GM21360 (cell line): ENCODE measurements at regions not wholly inside any gene's neighbourhood (a gene's known extent, or its start where the extent isn't known, plus 50 kb on each side); places are given as distances from the start of the nearest gene placed in this dataset.

ENCODE experiments used
- ATAC-seq: cut with Tn5 transposase; IDR thresholded peaks from one replicate; pipeline ENCODE4 v1.9.1; 2021; ENCODE audit warnings: mild to moderate bottlenecking, moderate library complexity; ENCODE audit not compliant: unreplicated experiment

DNA sequence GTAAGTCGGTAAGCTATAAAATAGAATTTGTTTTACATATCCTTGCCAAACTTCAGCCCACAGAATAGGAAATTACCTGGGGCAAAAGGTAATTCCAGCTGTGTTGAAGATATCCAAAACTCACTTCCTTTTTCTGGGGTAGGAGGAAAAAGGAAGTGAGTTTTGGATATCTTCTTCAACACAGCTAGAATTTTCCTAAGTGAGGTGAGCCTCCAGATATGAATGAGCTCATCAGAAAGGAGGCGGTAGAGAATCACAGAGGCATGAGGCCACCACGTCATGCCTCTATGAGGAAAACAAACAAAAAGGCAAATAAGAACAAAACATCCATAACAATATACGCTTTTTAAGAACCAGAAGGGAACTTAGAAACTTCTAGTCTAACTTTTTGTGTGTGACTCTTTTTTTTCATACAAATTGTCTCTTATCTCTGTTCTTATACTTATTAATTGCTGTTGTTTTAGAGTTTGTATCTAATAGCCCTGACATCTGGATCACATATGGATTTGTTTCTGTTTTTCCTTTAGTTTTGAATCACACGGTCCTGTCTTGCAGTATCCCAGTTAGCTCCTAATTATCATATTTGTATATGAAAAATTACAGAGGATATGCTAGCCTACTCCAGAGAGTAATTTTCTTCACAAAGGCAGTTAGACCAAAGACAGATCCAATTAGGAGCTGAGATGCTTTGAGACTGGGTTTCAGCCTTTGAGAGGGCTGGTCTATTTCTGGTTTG lies 104.5 kb downstream of the RBM43 start:
- ATAC-seq, result no peak

DNA sequence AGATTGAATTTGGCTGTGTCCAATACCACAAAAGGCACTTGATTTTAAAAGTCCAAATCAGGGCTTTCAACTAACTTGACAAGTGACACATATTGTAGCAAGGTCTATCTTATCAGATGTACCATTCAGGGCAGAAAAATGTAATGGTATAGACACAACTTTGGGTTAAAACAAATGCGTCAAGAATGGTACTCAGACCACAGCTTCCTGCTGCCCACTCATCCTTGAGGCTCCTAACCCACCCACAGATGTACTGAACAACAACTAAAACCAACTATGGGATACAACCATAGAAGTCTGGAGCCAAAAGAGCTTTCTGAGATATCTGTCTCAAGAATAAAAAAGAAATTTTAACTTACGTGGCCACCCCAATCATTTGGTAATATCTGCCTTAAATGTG lies 105.2 kb downstream of the RBM43 start:
- ATAC-seq, result no peak

DNA sequence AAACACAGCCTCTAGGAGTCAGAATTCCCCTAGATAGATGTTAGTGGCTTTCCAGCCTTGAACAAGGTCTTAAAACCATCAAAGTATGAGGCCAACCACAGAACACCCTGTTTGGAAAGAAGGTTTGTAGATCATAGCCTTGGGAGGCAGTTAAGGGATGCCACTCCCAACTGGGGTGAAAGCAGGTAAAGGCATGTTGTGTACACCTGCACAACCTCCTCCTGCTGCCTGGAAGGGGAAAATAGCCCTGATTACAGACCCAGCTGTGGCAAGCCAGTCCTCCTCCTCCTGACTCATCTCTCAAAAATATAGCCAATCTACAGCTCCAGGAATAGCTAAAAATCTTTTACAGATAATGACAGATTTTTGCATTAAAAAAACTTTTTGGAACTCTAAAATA lies 108.1 kb downstream of the RBM43 start:
- no peak for ATAC-seq

DNA sequence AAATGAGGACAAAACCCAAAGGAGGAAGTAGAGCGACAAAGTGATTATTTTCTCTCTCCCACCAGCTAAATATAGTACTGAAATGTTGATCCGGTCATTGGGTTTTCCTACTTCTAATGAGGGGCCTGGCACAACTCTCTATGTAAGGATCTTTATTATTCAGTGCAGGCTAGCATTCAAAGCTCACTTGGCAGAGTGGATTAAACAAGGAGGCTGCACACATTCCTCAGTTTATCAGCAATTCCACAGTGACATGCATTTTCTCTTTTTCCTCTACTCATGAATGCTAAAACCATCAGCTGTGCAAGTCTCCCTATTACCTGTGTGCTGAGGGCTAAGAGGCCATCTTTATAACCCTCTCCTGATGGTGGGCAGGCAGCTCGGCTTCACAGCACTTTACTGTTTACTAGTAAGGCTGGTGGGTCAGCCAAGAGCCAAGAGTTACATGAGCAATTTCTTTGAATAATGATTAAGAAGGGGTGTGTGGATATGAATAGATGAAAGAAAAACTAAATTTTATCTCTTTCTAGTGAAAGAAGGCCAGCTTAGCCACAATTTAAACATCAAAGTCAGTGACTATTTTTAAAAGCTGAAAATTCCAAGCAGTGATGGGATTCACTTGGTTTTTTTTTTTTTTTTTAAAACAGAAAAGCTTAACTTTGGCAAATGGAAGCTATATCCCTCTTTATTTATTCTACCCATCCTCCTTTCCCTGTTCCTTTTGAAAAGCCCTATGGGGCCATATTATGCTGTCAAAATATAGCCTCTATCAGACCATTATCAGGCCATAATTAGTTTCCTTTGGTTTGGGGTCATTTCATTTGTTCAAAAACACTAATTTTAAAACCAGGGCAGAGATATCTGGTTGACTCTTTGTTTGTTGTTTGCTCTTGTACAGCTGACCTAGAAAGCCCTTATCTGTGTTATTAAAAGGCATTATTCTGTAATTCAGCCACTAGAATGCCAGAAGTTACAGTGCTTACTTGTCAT lies 111.0 kb downstream of the RBM43 start:
- ATAC-seq, result no peak

DNA sequence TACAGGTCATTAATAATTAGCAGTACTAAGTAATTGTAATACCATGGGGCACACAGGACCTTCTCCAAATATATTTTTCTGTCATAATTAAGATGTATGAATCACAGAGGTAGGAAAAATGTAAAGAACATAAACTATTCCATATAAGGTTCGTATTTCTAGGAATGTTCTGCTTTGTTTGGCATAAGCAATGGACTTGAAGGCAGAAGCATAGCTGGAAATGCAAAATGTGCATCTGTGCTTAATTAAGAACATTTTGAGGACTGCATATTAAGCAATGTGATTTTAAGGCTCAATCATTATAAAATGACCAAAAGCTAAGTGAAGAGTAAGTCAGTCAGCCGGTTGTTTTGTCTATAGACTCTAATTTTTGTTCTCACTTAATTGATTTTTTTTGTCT lies 123.2 kb downstream of the RBM43 start:
- no peak for ATAC-seq

DNA sequence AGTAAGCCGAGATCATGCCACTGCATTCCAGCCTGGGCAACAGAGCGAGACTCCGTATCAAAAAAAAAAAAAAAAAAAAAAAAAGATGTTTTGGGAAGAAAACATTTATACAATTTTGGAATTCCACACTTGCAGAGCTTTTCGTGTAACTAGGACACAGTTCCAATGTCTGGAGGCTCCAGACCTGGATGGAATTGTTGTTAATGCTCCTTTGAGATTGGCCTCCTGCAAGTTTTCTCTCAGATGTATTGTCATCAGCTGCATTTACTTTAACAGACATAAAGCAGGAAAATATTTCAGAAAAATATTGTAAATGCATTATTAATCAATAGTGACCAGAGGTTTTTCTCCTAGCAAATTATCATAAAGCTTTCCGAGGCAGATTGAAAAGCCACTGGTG lies 124.1 kb downstream of the RBM43 start:
- ATAC-seq, result no peak

DNA sequence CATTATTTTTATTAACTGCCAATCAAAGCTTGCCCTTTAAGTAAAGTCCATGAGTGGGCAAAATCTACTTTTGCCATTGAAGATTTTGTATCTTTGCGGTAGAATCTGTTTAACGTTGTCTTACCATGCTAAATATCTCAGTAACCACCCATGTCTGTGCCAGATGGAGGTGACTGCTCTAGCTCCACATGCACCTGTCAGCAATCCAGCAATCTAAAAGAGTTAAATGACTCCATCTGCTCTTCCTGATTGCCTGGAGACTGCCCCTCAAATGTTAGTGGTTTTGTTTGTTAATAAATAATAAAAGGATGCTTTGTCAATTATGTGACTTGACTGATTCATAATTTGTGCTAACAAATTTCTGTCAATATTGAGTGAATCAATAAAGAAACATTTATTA lies 141.7 kb downstream of the RBM43 start:
- no peak for ATAC-seq

DNA sequence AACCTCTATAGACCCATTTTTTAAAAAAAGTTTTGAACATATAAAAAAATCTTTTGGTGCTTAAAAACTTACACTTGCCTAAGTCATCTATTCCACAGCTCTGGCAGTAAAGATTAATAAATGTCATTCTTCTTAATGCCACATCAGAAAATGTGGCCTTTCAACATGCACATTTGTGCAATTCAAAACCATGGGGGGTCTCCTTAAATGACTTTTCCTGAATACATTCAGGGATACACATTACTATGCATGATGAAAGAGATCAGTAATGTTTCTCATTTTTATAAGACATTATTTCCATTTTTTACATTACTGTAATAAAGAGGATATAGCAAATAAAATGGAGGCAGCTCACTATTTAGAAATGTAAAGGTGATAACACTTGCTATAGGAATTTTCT lies 142.3 kb downstream of the RBM43 start:
- ATAC-seq, result no peak

DNA sequence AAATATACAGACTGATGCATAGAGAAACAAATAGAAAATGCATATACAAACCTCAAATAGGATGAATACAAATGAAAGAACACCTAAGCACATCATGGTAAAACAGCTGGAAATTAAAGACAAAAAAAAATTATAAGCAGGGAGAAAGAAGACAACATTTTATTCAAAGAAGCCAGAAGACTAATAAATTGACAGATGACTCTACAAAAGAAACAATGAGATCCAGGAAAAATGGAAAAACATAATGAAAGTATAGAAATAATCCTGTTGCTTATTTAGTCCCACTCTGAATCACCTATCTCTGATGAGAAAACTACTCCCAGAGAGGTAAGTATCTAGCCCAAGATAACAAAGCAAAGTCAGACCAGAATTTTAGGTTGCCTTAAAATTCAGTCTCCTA lies 143.4 kb downstream of the RBM43 start:
- no peak for ATAC-seq

DNA sequence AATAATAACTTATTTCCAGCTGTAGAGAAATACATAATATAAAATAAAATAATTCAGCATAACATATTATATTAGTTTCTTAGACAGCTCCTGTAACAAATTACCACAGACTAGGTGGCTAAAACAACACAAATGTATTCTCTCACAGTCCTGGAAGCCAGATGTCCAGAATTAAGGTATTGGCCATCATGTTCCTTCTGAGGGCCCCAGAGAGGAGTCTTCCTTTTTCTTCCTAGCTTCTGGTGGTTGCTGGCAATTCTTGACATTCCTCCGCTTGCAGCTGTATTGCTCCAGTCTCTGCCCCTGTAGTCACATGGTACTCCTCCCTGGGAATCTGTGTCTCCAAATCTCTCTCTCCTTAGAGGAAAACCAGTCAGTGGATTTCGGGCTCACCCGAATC lies 146.8 kb downstream of the RBM43 start:
- ATAC-seq, result no peak

DNA sequence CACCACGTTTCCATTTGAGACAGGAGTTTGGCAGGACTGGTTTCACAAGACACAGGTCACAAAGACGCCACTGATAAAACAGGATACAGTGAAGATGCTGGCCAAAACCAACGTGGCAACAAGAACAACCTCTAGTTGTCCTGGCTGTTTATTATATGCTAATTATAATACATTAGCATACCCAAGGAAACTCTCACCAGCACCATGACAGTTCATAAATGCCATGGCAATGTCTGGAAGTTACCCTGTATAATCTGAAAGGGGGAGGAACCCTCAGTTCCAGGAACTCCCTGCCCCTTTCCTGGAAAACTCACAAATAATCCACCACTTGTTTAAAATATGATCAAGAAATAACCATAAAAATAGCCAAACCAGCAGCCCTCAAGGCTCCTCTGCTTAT lies 148.3 kb downstream of the RBM43 start:
- no peak for ATAC-seq

DNA sequence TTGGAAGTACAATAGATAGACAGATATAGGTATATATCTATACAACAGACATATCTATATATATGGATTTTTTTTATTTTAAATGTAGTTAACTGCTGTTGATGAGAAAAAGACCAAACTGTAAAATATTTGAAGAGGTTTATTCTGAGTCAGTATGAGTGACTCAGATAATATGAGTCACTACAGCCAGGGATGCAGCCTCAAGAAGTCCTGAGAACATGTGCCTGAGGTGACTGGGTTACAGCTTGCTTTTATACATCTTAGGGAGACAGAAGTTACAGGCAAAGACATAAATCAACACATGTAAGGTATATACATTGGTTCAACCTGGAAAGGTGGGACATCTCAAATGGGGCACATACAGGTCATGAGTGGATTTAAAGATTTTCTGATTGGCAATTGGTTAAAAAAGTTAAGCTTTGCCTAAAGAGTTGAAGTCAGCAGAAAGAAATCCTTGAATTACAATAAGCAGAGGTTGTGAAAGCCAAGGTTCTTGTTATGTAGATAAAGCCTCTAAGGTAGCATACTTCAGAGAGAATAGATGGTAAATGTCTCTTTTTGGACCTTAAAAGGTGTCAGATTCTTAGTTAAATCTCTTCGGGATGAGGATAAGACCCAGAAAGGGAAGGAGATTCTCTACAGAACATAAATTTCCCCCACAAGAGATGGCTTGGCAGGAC lies 149.9 kb downstream of the RBM43 start:
- no peak for ATAC-seq

DNA sequence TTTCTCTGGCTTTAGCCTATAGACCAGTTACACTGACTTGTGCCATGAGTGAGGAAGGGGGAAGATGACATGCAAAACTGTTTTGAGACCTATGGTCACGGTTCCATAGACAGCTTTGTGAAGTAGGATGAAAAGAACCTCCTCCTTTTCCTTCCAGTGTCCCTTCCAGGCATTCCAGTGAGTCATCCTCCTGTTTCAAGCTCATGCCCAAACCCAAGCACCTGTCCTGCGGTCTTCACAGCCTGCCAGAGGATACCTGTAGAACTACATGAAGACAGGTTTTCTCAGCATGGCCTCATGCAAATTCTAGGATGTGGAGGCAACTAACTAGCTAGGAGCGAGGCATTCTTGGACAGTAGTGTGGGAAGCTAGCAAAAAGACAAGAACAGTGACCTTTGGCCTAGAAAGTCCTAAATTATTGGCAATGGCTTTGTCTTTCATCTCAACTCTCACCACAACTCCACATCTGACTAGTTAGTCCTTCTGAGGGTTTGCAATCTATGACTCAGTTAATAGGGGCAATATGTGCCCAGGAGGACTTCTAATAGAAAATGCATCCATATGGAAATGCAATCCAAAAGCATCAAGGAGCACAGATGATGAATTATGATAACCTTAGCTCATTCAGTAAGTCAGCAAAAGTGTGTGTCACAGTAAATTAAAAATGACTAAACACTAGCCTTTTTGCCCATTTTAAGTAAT lies 154.7 kb downstream of the RBM43 start:
- ATAC-seq, result no peak

DNA sequence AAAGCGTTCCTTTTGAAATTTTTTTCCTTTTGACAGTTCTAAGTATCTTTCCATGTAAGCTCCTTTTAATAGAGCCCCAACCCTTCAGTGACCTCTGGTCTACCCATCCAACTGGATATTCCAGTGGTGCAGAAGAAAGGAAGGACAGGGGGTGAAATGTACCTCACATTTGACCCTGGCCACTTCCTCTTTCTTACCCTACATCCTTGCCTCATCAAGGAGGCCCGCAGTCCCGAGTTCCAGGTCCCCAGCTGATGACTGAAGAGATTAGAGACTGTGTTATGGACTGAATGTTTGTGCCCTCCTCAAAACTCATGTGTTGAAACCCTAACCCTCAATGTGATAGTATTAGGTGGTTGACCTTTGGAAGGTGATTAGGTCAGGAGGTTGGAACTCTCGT lies 158.1 kb downstream of the RBM43 start:
- no peak for ATAC-seq

DNA sequence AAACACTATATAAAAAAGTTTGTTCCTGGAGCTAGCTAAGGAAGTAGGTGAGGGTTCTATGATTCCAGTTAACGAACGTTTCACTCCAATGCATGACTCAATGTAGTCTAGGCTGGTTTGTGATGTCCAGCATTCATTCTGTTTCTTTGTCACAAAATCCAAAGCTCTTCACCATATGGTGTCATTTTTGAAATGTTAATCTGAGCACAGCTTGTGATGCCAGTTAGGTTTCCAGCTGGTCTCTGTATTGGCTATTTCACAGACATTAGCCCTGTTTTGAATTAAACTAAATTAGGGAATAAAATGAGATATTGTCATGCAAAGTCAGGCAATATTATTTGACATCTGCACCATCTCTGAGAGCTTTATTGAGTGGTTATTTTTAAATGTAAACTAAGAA lies 159.4 kb downstream of the RBM43 start:
- ATAC-seq, result no peak

DNA sequence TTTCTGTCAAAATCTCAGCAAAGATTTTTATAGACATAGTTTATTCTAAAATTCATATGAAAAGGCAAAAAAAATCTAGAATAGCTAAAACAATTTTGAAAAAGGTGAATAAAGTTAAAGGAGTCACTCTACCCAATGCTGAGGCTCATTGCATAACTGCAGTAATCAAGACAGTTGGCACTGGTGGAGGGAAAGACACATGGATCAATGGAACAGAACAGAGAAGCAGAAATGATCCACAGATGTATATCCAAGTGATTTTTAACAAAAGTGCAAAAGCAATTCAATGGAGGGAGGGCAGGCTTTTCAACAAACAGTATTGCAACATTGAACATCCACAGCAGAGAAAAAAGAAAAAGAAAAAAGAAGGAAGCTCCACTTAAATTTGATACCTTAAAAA lies 162.8 kb downstream of the RBM43 start:
- ATAC-seq, result no peak

DNA sequence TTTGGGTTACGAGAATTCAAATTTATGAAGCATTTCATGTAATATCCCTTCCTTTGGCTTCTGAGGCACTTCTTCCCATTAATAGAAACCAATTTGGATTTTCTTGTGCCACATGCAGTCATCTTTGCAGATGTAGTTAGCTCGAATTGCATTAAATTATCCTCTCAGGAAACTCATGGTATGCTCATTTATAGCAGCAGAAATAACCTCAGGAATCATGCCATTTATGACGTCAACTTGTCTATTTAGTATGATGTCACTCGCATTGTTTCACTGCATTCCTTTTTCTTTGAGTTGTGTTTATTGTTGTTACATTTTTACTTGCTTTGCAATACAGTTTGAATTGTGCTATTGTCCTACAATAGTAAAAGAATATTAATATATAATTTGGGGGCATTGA lies 163.8 kb downstream of the RBM43 start:
- ATAC-seq, result no peak

DNA sequence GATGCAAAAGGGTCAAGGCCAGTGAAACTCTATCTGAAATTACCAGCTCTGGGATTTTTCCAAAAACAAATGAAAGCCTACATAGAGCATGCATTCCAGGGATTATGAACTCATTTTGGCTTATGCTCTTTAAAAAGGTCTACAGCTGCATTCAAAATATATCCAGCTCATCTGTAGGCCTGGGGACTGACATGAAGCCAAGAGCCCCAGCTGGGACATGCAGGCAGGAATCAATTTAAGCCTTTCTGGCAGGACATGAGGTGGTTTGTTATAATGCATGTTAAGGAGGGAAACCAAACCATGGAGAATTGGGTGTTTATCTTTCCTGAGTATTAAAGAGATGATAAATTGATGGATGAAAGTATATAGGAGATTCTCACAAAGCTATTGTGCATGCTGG lies 164.5 kb downstream of the RBM43 start:
- no peak for ATAC-seq

DNA sequence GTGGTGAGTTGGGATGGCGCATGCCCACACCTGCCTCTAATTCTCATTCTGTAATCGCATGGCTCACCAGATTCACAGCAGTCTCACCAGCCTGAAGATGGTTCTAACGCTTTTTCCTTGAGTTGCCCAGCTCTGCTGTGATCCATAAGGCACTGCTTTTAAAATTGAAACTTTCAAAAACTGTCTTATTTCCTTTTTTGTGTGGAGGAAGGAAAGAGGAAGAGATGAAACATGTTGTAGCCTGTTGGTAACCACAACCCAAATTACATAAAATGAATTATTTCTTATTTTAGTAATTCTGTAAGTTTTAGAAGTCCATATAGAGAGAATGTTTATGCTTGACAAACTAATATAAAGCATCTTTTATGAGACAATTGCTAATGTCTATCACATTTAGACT lies 165.4 kb downstream of the RBM43 start:
- ATAC-seq, result no peak

DNA sequence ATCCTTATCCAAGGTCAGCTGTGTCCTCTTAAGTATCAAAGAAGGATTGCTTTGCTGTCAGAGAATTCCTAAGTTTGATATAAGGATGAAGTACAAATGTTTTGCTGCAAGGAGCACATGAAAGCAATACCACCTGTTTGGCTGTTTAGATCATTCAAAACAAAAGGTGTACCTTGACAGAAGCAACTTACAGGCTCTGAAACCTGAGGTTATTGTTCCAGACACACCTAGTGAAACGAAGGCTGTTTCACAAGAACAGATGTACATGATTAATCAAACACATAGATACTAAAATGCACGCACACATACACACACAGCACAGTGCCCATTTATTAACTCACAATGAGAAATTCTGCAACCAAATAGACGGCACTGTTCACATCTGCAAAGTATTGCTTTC lies 166.2 kb downstream of the RBM43 start:
- ATAC-seq, result no peak

DNA sequence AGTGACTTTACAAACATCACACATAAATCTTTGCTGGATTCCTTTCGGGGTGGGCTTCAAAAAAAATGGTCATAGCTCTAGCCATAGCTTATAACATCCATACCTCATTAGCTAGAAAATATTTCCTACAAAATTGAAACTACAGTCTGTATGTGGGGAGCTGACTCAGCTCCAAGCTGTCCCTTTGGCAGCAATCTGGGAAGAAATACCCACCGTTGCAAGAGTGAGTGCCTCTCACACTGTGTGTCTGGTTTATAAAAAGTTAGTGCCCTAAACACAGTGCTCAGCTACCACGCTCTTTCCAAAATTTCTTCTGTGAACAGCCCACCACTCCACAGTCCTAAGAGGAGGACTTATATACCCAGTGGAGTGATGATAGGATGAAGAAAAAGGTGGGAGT lies 170.1 kb downstream of the RBM43 start:
- ATAC-seq, result no peak
